ENCODE measurements at regions not wholly inside any gene's neighbourhood (a gene's known extent, or its start where the extent isn't known, plus 50 kb on each side); places are given as distances from the start of the nearest gene placed in this dataset.

DNA sequence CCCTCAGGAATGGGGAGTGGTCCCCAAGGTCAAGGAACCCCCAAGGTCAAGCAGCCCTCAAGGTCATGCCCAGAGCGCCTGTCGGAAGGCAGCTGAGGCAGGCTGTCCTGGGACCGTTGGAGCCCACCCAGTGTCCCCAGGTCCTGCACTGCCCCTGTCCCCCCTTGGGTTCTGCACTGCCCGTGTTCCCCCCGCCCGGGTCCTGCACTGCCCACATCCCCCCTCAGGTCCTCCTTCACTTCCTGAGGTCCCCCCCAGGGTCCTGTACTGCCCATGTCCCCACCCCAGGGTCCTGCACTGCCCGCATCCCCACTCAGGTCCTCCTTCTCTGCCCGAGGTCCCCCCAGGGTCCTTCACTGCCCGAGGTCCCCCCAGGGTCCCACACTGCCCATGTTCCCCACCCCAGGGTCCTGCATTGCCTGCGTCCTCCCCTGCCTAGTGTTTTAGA, 1073.0 kb downstream of the BRD1 start:
- 84 to 96% (median 90%) methylated on average over 6 to 10 of the region's 10 CpGs for WGBS, 5 donors
- TF ChIP-seq EP300 (IDR thresholded peaks at IDR 0.05): no peak
- no peak for TF ChIP-seq POLR2AphosphoS5 (IDR thresholded peaks at IDR 0.05)
- TF ChIP-seq, protein P1, sequence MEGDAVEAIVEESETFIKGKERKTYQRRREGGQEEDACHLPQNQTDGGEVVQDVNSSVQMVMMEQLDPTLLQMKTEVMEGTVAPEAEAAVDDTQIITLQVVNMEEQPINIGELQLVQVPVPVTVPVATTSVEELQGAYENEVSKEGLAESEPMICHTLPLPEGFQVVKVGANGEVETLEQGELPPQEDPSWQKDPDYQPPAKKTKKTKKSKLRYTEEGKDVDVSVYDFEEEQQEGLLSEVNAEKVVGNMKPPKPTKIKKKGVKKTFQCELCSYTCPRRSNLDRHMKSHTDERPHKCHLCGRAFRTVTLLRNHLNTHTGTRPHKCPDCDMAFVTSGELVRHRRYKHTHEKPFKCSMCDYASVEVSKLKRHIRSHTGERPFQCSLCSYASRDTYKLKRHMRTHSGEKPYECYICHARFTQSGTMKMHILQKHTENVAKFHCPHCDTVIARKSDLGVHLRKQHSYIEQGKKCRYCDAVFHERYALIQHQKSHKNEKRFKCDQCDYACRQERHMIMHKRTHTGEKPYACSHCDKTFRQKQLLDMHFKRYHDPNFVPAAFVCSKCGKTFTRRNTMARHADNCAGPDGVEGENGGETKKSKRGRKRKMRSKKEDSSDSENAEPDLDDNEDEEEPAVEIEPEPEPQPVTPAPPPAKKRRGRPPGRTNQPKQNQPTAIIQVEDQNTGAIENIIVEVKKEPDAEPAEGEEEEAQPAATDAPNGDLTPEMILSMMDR (IDR thresholded peaks at IDR 0.05): no peak
- TF ChIP-seq POLR2A (IDR thresholded peaks at IDR 0.05): no peak
- peak; percentile 0 to 10 for DNase-seq
- intact Hi-C loops (cut with DNase I; ENCODE audit: low total_unique reads): no loop called here
- Histone ChIP-seq H3K27me3 (peaks cover 0 to 23% (median 0%) of the 10 kb centered on the region in 3 donors), H3K4me1 (no peaks in the 10 kb centered on the region), H3K9me3 (no peaks in the 10 kb centered on the region), H3K27ac (no peak overlapping the region), H3K4me3 (no peak overlapping the region), H3K36me3 (no peaks in the 10 kb centered on the region)

DNA sequence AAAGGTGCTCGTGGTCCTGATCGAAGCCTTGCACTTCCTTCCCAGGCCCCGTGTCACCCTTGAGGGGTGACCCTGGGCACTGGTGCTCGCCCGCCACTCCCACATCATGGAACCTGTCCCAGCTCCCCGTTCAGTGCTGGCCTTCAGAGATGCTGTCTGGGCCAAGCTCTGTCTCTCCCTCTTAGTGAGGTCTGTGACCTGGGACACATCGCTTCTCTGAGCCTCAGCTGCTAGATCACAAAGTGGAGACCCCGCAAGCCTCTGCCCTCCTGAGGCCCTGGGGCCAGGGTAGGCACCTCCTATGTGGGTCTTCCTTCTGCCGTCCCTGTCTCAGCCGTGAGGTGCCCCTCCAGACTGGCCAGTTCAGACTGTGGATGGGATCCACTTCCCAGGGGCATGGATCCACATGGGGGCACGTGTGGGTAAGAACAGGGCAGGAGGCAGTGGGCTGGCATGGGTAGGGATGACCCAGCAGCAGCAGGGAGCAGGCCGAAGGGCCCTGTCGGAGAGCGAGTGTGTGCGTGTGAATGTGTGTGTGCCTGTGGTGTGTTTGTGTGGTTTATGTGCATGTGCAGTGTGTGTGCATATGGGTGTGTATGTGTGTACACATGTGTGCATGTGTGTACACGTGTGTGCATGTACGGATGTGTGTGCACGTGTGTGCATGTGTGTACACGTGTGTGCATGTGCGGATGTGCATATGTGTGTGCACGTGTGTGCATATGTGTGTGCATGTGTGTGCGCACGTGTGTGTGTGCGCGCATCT, 1073.7 kb downstream of the BRD1 start:
- Histone ChIP-seq H3K36me3 (no peaks in the 10 kb centered on the region), H3K9me3 (no peaks in the 10 kb centered on the region), H3K27me3 (peaks cover 0 to 23% (median 0%) of the 10 kb centered on the region in 3 donors), H3K27ac (no peak overlapping the region), H3K4me1 (no peaks in the 10 kb centered on the region), H3K4me3 (no peak overlapping the region)
- TF ChIP-seq POLR2AphosphoS5 (IDR thresholded peaks at IDR 0.05) (no peak), POLR2A (IDR thresholded peaks at IDR 0.05) (no peak), EP300 (IDR thresholded peaks at IDR 0.05) (no peak)
- TF ChIP-seq, protein P1 (IDR thresholded peaks at IDR 0.05): no peak
- intact Hi-C loops (cut with DNase I; ENCODE audit: low total_unique reads): no loop called here
- WGBS, 5 donors: 80 to 93% (median 90%) methylated on average over 18 to 25 of the region's 25 CpGs
- peak in 1 of 2 donors; percentile 15 for DNase-seq

DNA sequence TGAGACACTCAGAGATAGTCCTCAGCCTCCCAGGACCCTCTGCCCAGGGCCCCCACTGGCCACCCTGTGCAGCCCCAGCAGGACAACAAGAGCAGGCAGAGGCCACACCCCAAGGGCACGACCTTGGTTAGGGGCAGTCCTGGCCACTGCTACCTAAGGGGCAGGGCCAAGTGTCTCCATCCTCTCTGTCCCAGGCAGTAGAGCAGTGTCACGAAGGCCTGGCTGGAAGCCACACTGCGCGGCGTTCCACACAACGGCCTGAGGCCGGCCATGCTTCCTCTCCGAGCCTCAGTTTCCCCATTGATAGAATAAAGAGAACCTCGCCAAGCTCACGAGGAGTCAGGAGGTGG, 1074.3 kb downstream of the BRD1 start:
- no peak for TF ChIP-seq EP300 (IDR thresholded peaks at IDR 0.05)
- TF ChIP-seq, protein P1 (IDR thresholded peaks at IDR 0.05): no peak
- TF ChIP-seq POLR2A (IDR thresholded peaks at IDR 0.05): no peak
- no peak for TF ChIP-seq POLR2AphosphoS5 (IDR thresholded peaks at IDR 0.05)
- no peak overlapping the region for H3K4me3 ChIP-seq
- intact Hi-C loops (cut with DNase I; ENCODE audit: low total_unique reads): no loop called here
- no peak overlapping the region for H3K27ac ChIP-seq
- peak in 1 of 2 donors; percentile 5 for DNase-seq
- H3K9me3 ChIP-seq: no peaks in the 10 kb centered on the region
- WGBS, 5 donors: 82 to 94% (median 89%) methylated on average over 10 of the region's 10 CpGs
- H3K27me3 ChIP-seq: peaks cover 0 to 23% (median 0%) of the 10 kb centered on the region in 3 donors
- H3K36me3 ChIP-seq: no peaks in the 10 kb centered on the region
- no peaks in the 10 kb centered on the region for H3K4me1 ChIP-seq

DNA sequence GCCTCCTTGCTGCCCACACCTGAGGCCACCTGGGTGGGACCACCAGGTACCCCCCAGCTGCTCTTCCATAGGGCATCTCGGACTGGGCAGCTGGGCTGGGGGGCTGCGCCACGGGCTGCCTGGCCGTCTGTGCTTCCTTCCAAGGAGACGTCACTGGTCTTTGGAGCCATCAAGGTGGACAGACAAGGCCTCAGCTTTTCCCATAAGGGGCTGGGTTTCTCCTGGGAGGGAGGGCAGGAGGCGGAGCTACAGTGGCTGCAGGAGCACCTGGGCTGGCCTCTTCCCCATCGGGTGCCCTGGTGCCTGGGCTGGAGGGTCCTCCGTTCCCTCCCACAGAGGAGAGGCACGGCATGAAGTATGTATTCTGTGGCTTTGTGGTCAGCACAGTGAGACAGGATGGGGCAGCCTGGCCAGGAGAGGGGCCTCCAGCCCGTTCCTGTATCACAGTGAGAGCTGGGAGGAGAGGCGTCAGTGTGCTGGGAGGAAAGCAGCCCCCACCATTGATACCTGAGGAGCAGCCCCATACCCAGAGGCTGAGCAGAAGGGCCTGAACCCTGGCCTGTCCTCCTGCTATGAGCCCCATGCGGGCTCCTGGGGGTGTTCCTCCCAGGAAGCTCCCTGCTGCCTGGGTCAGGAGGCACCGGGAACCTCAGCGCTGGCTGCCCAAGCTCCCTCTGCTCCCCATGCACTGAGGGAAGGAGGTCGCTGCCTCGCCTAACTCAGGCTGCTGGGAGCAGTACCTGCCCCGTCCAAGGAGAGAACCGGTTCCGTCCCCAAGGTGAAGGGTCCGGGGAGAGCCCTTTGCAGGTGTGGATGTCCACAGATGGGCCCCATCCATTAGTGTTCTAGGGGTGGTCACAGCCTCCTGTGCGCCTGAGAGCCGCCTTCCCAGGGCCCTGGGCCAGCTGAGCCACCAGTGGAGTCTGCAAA, 1075.0 kb downstream of the BRD1 start:
- TF ChIP-seq POLR2A (IDR thresholded peaks at IDR 0.05) (no peak), EP300 (IDR thresholded peaks at IDR 0.05) (no peak), POLR2AphosphoS5 (IDR thresholded peaks at IDR 0.05) (no peak)
- TF ChIP-seq, protein P1 (IDR thresholded peaks at IDR 0.05): no peak
- WGBS, 5 donors: 66 to 79% (median 67%) methylated on average over 11 to 22 of the region's 22 CpGs
- Histone ChIP-seq H3K27ac (no peak overlapping the region), H3K4me3 (no peak overlapping the region), H3K27me3 (peaks cover 0 to 23% (median 0%) of the 10 kb centered on the region in 3 donors), H3K36me3 (no peaks in the 10 kb centered on the region), H3K9me3 (no peaks in the 10 kb centered on the region), H3K4me1 (no peaks in the 10 kb centered on the region)
- DNase-seq: peak in 1 of 2 donors; percentile 20
- intact Hi-C loops (cut with DNase I; ENCODE audit: low total_unique reads): no loop called here
